ENCODE measurements at regions not wholly inside any gene's neighbourhood (a gene's known extent, or its start where the extent isn't known, plus 50 kb on each side); places are given as distances from the start of the nearest gene placed in this dataset.

- no peak for DNase-seq (ENCODE audit: low read depth)
Measured at GRCh38 chr5:54854883-54855581, 130.4 kb downstream of the ESM1 start.

DNA sequence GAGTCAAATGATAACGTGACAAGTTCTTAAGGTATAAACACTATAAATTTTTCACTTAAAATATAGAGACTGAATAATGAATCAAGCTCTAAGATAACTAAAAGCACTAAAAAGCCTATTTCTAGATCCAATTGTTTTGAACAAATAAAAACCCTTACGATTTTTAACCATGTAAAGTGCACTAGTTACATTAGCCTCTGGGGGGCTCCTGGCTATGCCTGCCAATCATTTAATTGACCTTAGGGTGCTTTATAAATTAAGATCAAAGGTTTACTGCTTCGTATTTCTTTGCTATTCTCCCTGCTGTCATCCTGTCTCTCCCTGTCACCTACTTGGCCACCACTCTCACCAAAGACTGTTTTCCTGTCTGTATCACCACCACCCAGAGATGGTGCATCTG lies 133.4 kb downstream of the ESM1 start:
- DNase-seq (ENCODE audit: low read depth): no peak

DNA sequence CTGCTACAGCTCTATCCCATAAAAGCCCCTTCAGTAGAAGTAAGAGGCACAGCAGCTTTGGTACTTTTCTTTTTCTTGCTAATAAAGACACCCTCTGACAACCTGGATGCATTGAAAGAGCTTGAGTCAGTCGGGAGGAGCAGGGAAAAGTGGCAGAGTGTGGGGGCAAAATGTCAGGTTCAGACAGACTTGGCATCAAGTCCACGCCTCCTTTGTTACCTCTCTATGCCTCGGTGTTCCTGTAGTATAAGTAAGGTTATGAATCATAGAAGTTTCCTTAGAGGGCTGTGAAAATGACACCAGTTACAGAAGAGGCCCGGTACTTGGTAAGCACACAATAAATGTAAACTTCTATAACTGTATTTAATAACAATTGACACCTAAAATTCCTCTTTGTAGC lies 133.9 kb downstream of the ESM1 start:
- no peak for DNase-seq (ENCODE audit: low read depth)

DNA sequence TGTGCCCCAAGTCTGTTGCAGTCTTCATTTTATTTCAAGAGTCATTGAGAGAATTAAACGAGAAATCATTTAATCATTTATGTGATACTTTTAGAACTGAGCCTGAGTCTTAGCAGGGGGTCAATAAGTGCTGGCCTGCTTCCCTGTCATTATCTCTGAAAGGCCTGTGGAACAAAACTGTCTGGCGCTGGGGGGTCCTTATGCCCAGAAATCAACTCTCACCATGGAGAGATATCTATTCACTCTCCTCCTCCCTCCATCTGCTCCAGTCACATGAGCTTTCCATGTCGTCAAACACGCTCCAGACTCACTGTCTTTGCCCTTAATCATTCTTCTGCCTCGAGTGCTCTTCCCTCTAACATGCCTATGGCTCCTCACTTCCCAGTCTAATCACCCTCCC lies 136.8 kb downstream of the ESM1 start:
- DNase-seq (ENCODE audit: low read depth): no peak

DNA sequence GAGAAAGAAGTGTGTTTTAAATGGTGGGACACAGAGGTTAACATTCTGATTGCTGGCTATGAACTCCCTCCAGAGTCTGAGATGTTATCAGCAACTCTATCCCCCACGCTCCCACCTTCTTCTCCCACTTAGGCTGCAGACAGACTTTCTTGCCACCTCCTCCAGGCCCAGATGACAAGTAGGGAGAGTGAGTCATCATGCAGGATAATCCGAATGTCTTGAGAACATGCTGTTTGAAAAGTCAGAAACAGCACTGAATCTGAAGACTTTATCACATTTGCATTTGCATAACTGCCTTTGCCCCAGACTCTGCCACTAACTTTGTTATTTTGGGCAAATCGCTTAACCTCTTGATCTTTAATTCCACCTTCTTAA lies 139.8 kb downstream of the ESM1 start:
- DNase-seq (ENCODE audit: low read depth): peak; percentile 84

DNA sequence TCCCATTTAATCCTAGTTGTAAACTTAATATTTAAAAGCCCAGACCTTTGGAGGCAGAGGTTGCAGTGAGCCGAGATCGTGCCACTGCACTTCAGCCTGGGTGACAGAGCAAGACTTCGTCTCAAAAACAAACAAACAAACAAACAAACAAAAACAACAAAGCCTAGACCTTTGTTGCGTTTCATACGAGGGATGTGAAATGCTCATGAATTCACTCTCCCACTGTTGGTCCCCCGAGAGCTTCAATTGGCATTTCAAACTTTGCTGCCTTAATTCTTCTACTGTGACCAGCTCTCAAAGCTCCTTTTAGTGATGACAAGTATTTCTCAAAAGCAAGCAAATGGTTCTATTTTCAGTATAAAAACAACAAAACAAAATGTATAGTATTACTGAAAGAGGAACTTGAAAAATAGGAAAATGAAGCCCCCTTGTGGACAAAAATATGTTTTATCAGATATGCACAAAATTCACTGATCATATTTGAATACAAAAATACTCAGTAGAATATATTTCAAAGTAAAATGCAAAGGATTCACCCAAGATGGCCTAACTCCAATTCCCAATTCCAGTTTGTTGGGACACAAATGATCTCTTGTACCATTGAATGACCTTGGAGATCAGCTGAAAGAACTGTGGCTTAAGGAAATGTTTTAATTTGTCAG lies 140.4 kb downstream of the ESM1 start:
- peak; percentile 70 for DNase-seq (ENCODE audit: low read depth)

DNA sequence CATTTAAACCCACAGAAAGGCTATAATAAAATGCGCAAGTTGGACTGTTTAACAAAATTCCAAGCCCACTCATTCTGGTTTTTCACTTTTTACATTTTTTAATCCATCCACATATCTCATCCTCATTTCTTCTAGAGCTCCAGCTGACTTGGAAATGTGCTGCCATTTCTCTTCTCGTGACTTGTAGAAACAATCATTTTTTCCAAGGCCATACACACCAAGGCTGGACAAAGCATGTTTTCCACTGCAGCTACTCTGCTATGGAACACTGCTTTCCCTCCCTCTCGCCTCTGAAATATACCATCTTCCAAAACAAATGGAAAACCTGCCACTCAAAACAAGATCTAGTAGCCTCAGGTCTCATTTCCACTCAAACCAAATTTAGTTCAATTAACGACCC lies 141.1 kb downstream of the ESM1 start:
- no peak for DNase-seq (ENCODE audit: low read depth)

DNA sequence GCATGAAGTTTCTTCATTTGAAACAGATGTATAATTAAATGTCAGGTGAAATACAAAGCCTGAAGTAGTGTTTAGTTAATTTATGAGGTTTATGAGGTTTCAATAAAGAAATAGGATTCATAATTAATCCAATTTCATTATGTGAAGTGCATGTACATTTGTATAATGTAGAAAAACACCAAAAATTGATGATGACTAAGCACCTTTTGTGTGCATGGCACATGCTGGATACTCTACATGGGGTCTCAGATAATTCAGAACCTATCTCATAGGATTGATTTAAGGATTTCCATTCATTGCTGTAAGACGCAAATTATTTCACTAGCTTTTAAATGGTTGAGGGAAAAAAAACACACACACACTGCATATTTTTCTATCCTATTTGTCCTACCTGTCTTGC lies 143.9 kb downstream of the ESM1 start:
- no peak for DNase-seq (ENCODE audit: low read depth)

- no peak for DNase-seq (ENCODE audit: low read depth)
Measured at GRCh38 chr5:54838843-54839242, 146.6 kb downstream of the ESM1 start.

- no peak for DNase-seq (ENCODE audit: low read depth)
Measured at GRCh38 chr5:54837981-54838380, 147.4 kb downstream of the ESM1 start.

DNA sequence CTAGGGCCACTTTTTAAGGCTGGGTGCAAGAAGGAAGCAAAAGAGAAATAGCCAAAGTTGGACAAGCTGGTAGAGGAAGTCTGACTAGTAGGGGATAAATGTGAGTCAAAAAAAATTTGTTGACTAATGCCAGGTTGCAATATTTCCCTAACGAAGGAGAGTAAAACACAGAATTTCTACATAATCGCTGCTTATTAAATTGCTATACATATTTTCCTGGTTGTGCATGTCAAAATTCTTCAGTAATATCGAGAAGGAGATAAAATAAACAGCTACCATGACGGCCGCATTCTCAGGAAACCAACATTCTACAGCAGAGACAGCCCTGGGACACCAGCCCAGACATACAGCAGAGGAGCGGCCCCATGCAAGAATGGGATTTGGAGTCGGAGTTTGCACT lies 148.3 kb downstream of the ESM1 start:
- DNase-seq (ENCODE audit: low read depth): peak; percentile 83

DNA sequence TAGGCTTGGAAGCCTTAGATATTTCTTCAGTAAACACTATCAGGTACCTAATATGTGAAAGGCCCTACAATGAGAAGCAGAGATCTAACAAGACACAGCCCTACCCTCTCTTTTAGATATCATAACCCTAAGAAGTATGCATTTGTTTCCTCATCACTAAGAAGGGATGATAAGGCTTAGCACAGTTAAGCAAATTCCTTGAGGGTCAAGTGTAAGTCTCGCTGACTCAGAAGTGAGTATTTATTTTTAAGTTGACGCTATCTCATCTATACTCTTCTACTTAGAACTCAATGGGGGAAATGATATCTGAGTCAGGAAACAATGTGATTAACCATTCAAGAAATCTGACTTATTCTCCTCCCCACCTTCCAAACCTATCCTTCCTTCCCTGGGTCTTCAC lies 149.7 kb downstream of the ESM1 start:
- DNase-seq (ENCODE audit: low read depth): peak; percentile 94

DNA sequence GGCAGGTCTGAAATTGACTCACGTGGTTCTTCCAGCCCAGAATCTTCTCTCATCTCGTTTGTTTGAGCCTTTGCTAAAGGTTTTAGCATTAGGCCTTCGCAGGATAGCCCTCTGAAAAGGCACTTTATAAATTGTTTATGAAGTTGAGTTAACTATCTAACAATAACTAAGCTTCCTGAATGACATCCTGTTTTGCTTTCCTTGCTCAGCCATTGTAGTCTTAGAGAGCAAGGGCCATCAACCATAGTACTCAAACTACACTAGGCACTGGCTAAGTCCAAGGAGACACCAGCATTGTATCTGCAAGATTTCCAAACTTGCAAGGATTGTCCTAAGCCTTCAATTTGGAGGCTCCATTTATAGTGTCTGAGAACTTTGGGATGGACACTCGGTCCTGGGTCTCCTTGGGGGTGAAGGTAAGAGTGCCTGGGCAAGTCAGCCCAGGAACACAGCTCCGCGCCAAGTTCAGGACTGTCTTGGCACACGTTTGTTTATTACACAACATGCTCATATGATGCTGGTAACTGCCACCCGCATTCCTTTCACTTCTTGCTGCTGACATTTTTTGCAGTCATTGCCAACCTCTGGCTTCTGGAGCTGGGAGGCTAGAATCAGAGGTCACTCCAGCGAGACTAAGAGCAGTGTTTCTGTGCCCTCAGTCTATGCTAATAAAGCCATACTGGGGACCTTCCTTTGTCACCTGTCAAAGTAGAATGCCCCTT lies 151.1 kb downstream of the ESM1 start:
- DNase-seq (ENCODE audit: low read depth): no peak

GRCh38 chr5:54833590-54833989 lies 151.8 kb downstream of the ESM1 start:
- DNase-seq (ENCODE audit: low read depth): no peak

DNA sequence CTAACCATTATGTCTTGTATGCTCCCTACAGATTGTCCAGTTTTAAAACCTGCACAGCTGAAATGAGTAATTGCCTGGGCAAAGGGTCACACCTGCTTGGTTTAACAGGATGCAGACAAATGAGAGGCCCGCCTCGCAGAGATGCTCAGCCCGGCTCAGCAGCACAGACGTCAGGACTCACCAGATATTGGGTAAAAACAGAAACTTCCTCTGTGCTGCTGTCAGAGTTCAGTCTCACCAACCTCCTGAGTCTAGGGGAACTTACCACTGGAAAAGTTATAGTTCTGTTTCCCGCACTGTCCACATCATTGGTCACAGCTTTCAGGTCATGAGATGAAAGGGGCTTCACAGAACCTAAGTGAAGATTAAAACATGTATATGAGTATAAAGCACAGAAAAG lies 152.5 kb downstream of the ESM1 start:
- peak; percentile 77 for DNase-seq (ENCODE audit: low read depth)

- peak; percentile 60 for DNase-seq (ENCODE audit: low read depth)
Measured at GRCh38 chr5:54832045-54832444, 153.3 kb downstream of the ESM1 start.

GRCh38 chr5:54831233-54831632 lies 154.2 kb downstream of the ESM1 start:
- no peak for DNase-seq (ENCODE audit: low read depth)

GRCh38 chr5:54829676-54830535 lies 155.5 kb downstream of the ESM1 start:
- no peak for DNase-seq (ENCODE audit: low read depth)

DNA sequence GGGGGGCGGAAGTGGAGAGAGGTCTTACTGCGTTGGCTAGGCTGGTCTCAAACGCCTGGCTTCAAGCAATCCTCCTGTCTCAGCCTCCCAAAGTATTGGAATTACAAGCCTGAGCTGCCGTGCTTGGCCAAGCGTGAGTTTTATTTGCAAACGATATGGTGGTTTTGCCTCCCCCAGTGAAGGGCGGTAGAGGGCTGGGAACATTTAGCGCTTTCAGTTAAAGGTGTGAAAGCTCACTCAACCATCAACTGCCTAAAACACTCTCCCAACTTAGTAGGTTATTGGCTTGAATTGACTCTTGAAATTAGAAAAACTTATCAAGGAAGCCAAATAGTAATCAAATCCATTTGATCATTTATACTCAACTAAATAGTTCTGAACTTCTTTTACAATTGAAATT lies 156.3 kb downstream of the ESM1 start:
- DNase-seq (ENCODE audit: low read depth): no peak

DNA sequence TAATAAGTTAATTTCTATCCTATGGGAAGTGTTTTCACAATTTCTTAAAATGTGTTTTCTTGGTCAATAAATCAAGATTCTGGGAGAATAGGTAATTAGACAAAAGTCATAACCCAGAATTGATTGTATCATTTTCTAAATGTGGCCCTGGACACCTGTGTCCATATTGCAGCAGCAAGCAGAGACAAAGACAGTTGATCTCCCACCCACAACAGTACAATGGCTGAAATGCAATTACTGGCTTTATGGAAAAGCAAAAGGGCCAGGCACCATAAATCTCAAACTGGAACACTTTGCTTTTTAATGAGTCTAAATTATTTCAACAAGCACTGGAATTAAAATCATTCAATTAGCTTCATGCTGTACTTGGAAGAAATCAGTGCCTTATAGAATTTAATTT lies 157.2 kb downstream of the ESM1 start:
- no peak for DNase-seq (ENCODE audit: low read depth)

DNA sequence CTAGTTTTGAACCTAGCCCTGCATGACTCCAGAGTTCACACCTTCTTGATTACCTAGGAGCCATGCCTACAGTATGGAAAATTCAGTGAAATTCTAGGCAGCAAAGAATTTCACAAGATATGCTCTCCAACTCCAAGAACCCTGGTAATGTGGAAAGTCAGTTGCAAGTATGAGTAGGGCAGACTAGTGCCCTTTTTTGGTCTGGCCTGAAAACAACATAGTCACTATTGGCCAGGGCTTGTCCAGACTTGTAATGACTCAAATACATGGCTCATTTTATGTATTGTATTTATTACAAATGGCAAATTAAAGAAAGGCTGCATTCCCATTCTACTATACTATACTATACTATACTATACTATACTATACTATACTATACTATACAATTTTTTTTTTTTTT lies 160.4 kb downstream of the ESM1 start:
- peak; percentile 81 for DNase-seq (ENCODE audit: low read depth)

DNA sequence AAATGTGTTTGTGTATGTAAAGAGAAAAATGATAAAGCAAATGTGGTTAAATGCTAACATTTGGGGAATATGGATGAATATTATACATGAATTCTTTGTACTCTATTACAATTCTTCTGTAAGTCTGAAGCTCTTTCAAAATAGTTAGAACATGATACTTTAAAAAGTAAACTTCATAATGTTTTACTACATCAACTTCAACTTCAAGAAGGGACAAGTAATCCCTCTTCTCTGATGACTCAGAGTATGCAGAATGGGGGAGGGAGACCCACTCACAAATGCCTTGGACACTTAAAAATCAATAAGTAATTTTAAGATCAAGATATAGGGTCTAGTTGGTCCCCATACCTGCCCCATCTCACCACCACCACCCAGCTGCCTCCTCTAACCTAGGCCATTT lies 162.4 kb downstream of the ESM1 start:
- DNase-seq (ENCODE audit: low read depth): peak; percentile 75

- peak; percentile 53 for DNase-seq (ENCODE audit: low read depth)
Measured at GRCh38 chr5:54822324-54822687, 163.1 kb downstream of the ESM1 start.

All from iris pigment epithelial cell (primary cell).